BE2C (cell line): ENCODE measurements at regions not wholly inside any gene's neighbourhood (a gene's known extent, or its start where the extent isn't known, plus 50 kb on each side); places are given as distances from the start of the nearest gene placed in this dataset.

Source experiments
- DNase-seq: peaks from one replicate; pipeline ENCODE4 v3.0.0-alpha.2; 2020
- H3K27me3 ChIP-seq: fragments of 250-450 bp; sonication (Bioruptor Pico); 2 replicates; pipeline ENCODE4 v1.5.1; 2020; ENCODE audit warnings: mild to moderate bottlenecking
- H3K36me3 ChIP-seq: fragments of 250-450 bp; sonication (Bioruptor Pico); 2 replicates; pipeline ENCODE4 v1.5.1; 2020; ENCODE audit warnings: mild to moderate bottlenecking
- H3K4me1 ChIP-seq: fragments of 250-450 bp; sonication (Bioruptor Pico); 2 replicates; pipeline ENCODE4 v1.5.1; 2020
- H3K4me3 ChIP-seq: 2 replicates; pipeline ENCODE4 v1.5.1; 2011; ENCODE audit warnings: low read depth, low read length
- H3K9me3 ChIP-seq: fragments of 250-450 bp; sonication (Bioruptor Pico); 2 replicates; pipeline ENCODE4 v1.5.1; 2020
- TF ChIP-seq, protein P1 (sequence below): IDR thresholded peaks from 2 replicates; pipeline ENCODE4 v1.5.1; 2012; ENCODE audit warnings: mild to moderate bottlenecking, low read depth, low read length

DNA sequence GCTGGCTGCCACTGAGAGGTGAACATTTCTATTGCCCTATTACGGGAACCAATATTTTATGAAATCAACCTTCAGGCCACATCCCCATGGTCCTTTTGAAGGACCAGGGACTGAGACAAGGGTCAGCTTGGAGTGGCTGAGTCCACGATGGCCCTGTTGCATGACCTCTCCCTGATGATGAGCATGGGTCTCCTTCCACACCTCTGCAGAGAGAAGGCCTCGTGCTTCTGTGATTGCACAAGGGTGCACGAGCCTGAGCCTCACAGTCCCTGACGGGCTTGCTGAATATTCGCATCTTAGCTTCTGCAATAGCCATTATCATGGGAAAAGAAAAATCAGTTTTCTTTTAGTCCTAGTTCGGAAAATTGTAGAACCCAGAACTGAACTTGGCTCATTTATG, 255.0 kb upstream of the IRX2 start:
- H3K4me1 ChIP-seq: no peaks in the 10 kb centered on the region
- no peaks in the 10 kb centered on the region for H3K36me3 ChIP-seq
- no peak overlapping the region for H3K4me3 ChIP-seq
- TF ChIP-seq, protein P1, sequence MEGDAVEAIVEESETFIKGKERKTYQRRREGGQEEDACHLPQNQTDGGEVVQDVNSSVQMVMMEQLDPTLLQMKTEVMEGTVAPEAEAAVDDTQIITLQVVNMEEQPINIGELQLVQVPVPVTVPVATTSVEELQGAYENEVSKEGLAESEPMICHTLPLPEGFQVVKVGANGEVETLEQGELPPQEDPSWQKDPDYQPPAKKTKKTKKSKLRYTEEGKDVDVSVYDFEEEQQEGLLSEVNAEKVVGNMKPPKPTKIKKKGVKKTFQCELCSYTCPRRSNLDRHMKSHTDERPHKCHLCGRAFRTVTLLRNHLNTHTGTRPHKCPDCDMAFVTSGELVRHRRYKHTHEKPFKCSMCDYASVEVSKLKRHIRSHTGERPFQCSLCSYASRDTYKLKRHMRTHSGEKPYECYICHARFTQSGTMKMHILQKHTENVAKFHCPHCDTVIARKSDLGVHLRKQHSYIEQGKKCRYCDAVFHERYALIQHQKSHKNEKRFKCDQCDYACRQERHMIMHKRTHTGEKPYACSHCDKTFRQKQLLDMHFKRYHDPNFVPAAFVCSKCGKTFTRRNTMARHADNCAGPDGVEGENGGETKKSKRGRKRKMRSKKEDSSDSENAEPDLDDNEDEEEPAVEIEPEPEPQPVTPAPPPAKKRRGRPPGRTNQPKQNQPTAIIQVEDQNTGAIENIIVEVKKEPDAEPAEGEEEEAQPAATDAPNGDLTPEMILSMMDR: no peak
- no peak for DNase-seq
- no peaks in the 10 kb centered on the region; the same call in 1 of the 2 replicates for H3K9me3 ChIP-seq
- no peaks in the 10 kb centered on the region for H3K27me3 ChIP-seq

DNA sequence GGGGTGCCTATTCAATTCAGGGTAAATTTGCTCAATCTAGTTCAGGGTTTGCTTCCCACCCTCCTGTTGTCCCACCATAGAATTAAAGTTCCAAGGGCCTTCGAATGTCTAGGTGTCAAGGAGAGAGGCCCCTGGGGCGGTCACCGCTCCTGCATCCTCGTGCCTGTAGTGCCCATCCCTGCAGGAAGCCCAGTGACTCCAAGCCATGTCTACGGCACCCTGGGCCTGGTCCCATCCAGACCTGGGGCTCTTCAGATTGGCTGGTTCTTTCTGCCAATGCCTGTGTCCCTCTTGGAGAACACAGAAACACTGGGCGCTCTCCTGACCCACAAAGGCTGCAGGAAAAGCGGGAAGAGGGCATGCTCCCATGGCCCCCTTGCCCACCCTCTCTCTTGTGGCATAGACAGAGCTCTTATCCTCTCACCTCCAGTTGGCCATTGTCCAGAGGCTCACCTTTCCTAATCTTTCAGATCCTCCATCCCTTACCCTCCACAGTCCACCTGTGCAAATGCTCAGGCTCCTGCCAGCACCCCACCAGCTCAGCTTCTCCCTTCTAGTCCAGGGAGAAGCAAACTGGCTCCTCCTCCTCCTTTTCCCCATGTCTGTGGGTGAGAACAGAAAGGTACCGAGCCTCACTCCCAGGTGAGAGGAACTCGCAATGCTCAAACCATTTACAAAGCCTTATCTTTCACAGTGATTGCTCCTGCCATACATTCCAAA, 253.0 kb upstream of the IRX2 start:
- TF ChIP-seq, protein P1: no peak
- H3K4me1 ChIP-seq: no peaks in the 10 kb centered on the region
- no peak overlapping the region for H3K4me3 ChIP-seq
- no peaks in the 10 kb centered on the region for H3K27me3 ChIP-seq
- H3K9me3 ChIP-seq: peaks cover 2% of the 10 kb centered on the region; the same call in 1 of the 2 replicates
- DNase-seq: no peak
- no peaks in the 10 kb centered on the region for H3K36me3 ChIP-seq

DNA sequence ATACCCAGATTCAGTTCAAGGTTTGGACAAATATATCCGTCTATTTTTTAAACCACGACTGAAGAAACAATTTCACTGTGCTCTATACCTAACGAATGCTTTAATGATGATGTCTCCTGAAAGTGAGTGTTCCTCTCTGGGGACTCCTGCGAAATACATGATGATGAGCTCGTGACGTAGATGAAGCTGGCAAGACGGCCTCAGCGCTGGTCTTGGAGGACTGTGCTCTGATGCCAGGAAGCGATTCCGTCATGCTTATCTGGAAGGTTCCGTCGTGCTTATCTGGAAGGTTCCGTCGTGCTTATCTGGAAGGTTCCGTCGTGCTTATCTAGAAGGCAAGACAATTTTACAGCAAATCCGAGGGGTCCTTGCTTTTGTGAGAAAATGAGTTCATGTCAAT, 250.8 kb upstream of the IRX2 start:
- Histone ChIP-seq H3K4me3 (no peak overlapping the region), H3K9me3 (peaks cover 2% of the 10 kb centered on the region; the same call in 1 of the 2 replicates), H3K4me1 (no peaks in the 10 kb centered on the region), H3K36me3 (no peaks in the 10 kb centered on the region), H3K27me3 (no peaks in the 10 kb centered on the region)
- TF ChIP-seq, protein P1: no peak
- DNase-seq: no peak

DNA sequence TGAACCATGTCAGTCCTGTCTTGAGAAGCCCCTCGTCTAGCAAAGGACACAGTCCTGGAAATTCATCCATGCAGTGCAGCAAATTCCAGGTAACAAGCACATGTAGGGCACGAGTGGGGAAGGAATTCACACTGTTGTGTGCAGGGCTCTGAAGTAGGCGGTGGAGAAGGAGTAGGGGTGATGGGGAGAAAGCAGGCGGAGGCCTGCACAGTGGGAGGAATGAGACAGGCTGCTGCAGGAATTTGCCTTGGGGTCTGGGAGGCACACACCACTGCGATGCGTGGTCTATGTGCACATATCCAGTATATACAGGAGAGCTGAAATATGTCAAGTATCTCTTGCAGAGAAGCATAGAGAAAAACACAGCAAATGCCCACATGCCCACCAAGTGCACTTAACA, 249.2 kb upstream of the IRX2 start:
- Histone ChIP-seq H3K4me3 (no peak overlapping the region), H3K9me3 (peaks cover 2% of the 10 kb centered on the region; the same call in 1 of the 2 replicates)

DNA sequence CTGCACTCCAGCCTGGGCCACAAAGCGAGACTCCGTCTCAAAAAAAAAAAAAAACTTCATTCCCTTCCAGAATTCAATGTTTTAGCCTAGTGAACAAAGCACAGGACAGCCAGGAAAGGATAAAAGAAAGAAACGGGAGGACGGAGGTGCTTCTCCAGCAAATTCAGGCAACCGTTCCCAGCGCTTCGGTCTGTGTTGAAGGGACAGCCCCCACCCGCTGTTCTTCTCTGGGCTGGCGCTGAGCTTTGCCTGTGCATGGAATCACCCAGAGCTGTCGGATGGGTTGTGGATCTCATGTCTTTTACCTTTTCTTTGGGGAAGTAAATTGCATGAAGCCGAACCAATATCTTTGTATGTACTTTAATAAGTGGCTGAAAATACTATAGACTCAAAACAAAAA, 248.4 kb upstream of the IRX2 start:
- no peaks in the 10 kb centered on the region for H3K36me3 ChIP-seq
- no peaks in the 10 kb centered on the region for H3K27me3 ChIP-seq
- no peak overlapping the region for H3K4me3 ChIP-seq
- TF ChIP-seq, protein P1: no peak
- peaks cover 2% of the 10 kb centered on the region; the same call in 1 of the 2 replicates for H3K9me3 ChIP-seq
- H3K4me1 ChIP-seq: no peaks in the 10 kb centered on the region
- no peak for DNase-seq

More for the DNA sequence above, 249.2 kb upstream of the IRX2 start:
- no peak for DNase-seq
- TF ChIP-seq, protein P1: no peak
- Histone ChIP-seq H3K4me1 (no peaks in the 10 kb centered on the region), H3K27me3 (no peaks in the 10 kb centered on the region), H3K36me3 (no peaks in the 10 kb centered on the region)

DNA sequence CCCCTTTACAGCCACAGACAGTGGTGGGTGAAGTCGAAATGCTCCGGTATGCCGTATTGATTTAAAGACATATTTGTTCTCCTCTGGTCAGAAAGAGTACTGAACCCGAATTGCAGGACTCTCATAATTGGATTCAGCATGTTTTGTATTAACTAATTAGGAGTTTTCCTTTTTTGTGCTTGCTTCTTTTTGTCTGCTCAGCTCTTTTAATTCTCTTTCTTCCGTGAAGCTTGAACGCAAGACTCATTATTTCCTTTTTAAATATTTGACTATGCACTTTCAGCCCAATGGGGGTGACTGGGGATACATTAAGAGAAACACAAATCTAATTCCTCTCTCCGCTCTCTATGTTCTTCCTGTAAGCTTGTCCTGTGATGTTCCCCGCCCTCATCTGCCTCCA, 246.6 kb upstream of the IRX2 start:
- peaks cover 2% of the 10 kb centered on the region; the same call in 1 of the 2 replicates for H3K9me3 ChIP-seq
- no peaks in the 10 kb centered on the region for H3K27me3 ChIP-seq
- no peaks in the 10 kb centered on the region for H3K36me3 ChIP-seq
- no peaks in the 10 kb centered on the region for H3K4me1 ChIP-seq
- TF ChIP-seq, protein P1: no peak
- no peak overlapping the region for H3K4me3 ChIP-seq
- no peak for DNase-seq
